ENCODE measurements at regions not wholly inside any gene's neighbourhood (a gene's known extent, or its start where the extent isn't known, plus 50 kb on each side); places are given as distances from the start of the nearest gene placed in this dataset.

- TF ChIP-seq, protein P1, sequence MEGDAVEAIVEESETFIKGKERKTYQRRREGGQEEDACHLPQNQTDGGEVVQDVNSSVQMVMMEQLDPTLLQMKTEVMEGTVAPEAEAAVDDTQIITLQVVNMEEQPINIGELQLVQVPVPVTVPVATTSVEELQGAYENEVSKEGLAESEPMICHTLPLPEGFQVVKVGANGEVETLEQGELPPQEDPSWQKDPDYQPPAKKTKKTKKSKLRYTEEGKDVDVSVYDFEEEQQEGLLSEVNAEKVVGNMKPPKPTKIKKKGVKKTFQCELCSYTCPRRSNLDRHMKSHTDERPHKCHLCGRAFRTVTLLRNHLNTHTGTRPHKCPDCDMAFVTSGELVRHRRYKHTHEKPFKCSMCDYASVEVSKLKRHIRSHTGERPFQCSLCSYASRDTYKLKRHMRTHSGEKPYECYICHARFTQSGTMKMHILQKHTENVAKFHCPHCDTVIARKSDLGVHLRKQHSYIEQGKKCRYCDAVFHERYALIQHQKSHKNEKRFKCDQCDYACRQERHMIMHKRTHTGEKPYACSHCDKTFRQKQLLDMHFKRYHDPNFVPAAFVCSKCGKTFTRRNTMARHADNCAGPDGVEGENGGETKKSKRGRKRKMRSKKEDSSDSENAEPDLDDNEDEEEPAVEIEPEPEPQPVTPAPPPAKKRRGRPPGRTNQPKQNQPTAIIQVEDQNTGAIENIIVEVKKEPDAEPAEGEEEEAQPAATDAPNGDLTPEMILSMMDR (conservative IDR thresholded peaks at IDR 0.05), result no peak
- TF ChIP-seq ZFX (IDR thresholded peaks at IDR 0.05), result no peak
These were observed 440.8 kb upstream of the KLHL29 start for GRCh38 chr2:22944143-22944542.

Data from C4-2B (cell line).